Endodermal cell (in vitro differentiated cells): ENCODE measurements at regions not wholly inside any gene's neighbourhood (a gene's known extent, or its start where the extent isn't known, plus 50 kb on each side); places are given as distances from the start of the nearest gene placed in this dataset.
"Not testable (repeated sequence)": the region's sequence is repeated elsewhere in the genome, so short reads cannot be mapped to it uniquely, and the experiment has no call there.

Source experiments
- DNase-seq: peaks from one replicate; pipeline ENCODE4 v3.0.0-alpha.2; 2017
- H3K27ac ChIP-seq: 2 replicates; pipeline ENCODE4 v1.5.1; 2013; ENCODE audit warnings: mild to moderate bottlenecking, low read depth, low read length, moderate library complexity
- H3K27me3 ChIP-seq: 2 replicates; pipeline ENCODE4 v1.6.1; 2013; ENCODE audit warnings: mild to moderate bottlenecking, low read length, moderate library complexity; ENCODE audit not compliant: insufficient read depth, control insufficient read depth, poor library complexity, severe bottlenecking
- H3K36me3 ChIP-seq: 2 replicates; pipeline ENCODE4 v1.7.0; 2013; ENCODE audit warnings: mild to moderate bottlenecking, low read length, moderate library complexity; ENCODE audit not compliant: control insufficient read depth, insufficient read depth
- H3K4me1 ChIP-seq: one replicate; pipeline ENCODE4 v1.7.0; 2013; ENCODE audit warnings: low read length; ENCODE audit not compliant: control insufficient read depth, insufficient read depth
- H3K4me3 ChIP-seq: 2 replicates; pipeline ENCODE4 v1.5.1; 2013; ENCODE audit warnings: mild to moderate bottlenecking, low read length, moderate library complexity
- H3K9ac ChIP-seq: 2 replicates; pipeline ENCODE4 v1.6.1; 2013; ENCODE audit warnings: mild to moderate bottlenecking, low read length, moderate library complexity; ENCODE audit not compliant: poor library complexity, severe bottlenecking; ENCODE audit errors: extremely low read depth
- H3K9me3 ChIP-seq: 2 replicates; pipeline ENCODE4 v1.6.1; 2013; ENCODE audit warnings: mild to moderate bottlenecking, low read length, moderate library complexity; ENCODE audit not compliant: control insufficient read depth
- H3K27ac Mint-ChIP-seq: 2 replicates; pipeline ENCODE4 v1.8.0; 2020; ENCODE audit warnings: mixed read lengths
- H3K27me3 Mint-ChIP-seq: 2 replicates; pipeline ENCODE4 v1.8.0; 2021; ENCODE audit warnings: mild to moderate bottlenecking, mixed read lengths; ENCODE audit not compliant: insufficient read depth
- H3K36me3 Mint-ChIP-seq: 2 replicates; pipeline ENCODE4 v1.8.0; 2020; ENCODE audit warnings: low read depth, mixed read lengths
- H3K4me1 Mint-ChIP-seq: 2 replicates; pipeline ENCODE4 v1.8.0; 2020; ENCODE audit warnings: mixed read lengths
- H3K4me3 Mint-ChIP-seq: 2 replicates; pipeline ENCODE4 v1.8.0; 2020; ENCODE audit warnings: mild to moderate bottlenecking, moderate library complexity, mixed read lengths
- H3K9me3 Mint-ChIP-seq: 2 replicates; pipeline ENCODE4 v1.8.0; 2020; ENCODE audit warnings: mild to moderate bottlenecking, mixed read lengths
- CTCF ChIP-seq: fragments of 200-600 bp; sonication (generic); conservative IDR thresholded peaks from 2 replicates; pipeline ENCODE4 v1.5.0; 2021; ENCODE audit warnings: antibody characterized with exemption, mild to moderate bottlenecking
- WGBS, 2 experiments: methylation state at CpG; one replicate each; pipeline versions ENCODE4 v1.1.5 to v1.1.7; 2013; ENCODE audit warnings: missing lambda C conversion rate in 2 of 2, mixed read lengths in 1 of 2; ENCODE audit not compliant: insufficient coverage in 1 of 2, insufficient read length in 1 of 2; 5-methylcytosine and 5-hydroxymethylcytosine counted together

GRCh38 chr14:48193893-48194292, 518.5 kb upstream of the MDGA2 start:
- H3K9ac ChIP-seq = no peak overlapping the region
- no peaks in the 10 kb centered on the region for H3K4me1 ChIP-seq
- H3K36me3 Mint-ChIP-seq = no peaks in the 10 kb centered on the region
- no peak overlapping the region for H3K4me3 ChIP-seq
- no peak overlapping the region for H3K27ac ChIP-seq
- H3K9me3 ChIP-seq = no peaks in the 10 kb centered on the region
- peaks cover 4% of the 10 kb centered on the region for H3K9me3 Mint-ChIP-seq
- H3K27me3 ChIP-seq = no peaks in the 10 kb centered on the region
- no peaks in the 10 kb centered on the region for H3K36me3 ChIP-seq
- H3K4me3 Mint-ChIP-seq = no peak overlapping the region
- no peak for TF ChIP-seq CTCF
- 95 to 98% methylated on average over 12 to 13 of the region's 13 CpGs for WGBS, 2 experiments
- no peak overlapping the region for H3K27ac Mint-ChIP-seq
- no peak for DNase-seq
- no peaks in the 10 kb centered on the region for H3K27me3 Mint-ChIP-seq
- H3K4me1 Mint-ChIP-seq = no peaks in the 10 kb centered on the region

DNA sequence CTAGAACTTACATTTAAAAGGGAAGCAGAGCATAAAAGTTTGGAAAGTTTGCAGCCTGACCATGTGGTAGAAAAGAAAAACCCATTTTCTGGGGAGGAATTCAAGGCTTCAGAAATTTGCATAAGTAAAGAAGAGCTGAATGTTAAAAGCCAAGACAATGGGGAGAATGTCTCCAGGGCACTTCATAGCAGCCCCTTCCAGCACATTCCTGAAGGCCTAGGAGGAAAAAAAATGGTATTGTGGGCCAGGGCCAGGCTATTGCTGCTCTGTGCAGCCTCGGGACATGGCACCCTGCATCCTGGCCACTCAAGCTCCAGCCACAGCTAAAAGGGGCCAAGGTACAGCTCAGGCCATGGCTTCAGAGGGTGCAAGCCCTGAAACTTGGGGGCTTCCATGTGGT, 474.2 kb upstream of the MDGA2 start:
- peaks cover 14% of the 10 kb centered on the region for H3K9me3 ChIP-seq
- not testable (repeated sequence) for H3K27ac Mint-ChIP-seq

DNA sequence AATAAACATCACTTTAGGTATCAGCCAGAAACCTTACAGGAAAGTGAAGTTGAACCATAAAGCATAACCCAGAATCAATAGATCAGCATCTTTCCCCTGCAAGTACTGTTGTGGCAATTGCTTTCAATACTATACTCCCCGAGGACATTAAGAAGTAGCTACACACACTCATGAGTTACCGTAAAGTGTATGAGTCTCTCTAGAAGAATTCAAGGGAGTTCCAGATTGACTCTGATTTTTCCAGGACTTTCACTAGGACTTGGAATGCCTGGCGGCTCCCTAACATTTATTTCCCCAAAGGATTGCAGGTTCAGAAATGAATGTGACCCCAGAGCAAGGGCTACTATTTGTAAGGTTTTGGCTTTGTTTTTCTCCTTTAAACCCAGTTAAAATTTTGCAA, 465.4 kb upstream of the MDGA2 start:
- no peak for TF ChIP-seq CTCF
- no peaks in the 10 kb centered on the region for H3K9me3 Mint-ChIP-seq
- H3K4me1 ChIP-seq = peaks cover 4% of the 10 kb centered on the region
- H3K9me3 ChIP-seq = no peaks in the 10 kb centered on the region
- peaks cover 21% of the 10 kb centered on the region for H3K4me1 Mint-ChIP-seq
- no peak overlapping the region for H3K27ac Mint-ChIP-seq
- no peaks in the 10 kb centered on the region for H3K36me3 ChIP-seq
- H3K36me3 Mint-ChIP-seq = no peaks in the 10 kb centered on the region
- no peaks in the 10 kb centered on the region for H3K27me3 Mint-ChIP-seq
- no peak for DNase-seq
- WGBS, 2 experiments = 88 to 90% methylated on average over 2 to 3 of the region's 3 CpGs
- no peak overlapping the region for H3K4me3 ChIP-seq
- H3K9ac ChIP-seq = no peak overlapping the region
- no peak overlapping the region for H3K4me3 Mint-ChIP-seq
- H3K27me3 ChIP-seq = no peaks in the 10 kb centered on the region
- H3K27ac ChIP-seq = no peak overlapping the region

More for the DNA sequence above, 474.2 kb upstream of the MDGA2 start:
- peaks cover 21% of the 10 kb centered on the region for H3K9me3 Mint-ChIP-seq
- peak overlapping the region; percentile 48 for H3K4me3 ChIP-seq
- DNase-seq, H3K4me1 ChIP-seq, H3K36me3 ChIP-seq, H3K9ac ChIP-seq, H3K27me3 ChIP-seq, H3K36me3 Mint-ChIP-seq, H3K27ac ChIP-seq, H3K27me3 Mint-ChIP-seq, H3K4me3 Mint-ChIP-seq: not testable (repeated sequence)
- 93% methylated on average over 1 of the region's 1 CpG; no CpG with 5 or more reads in 1 of the 2 experiments for WGBS, 2 experiments
- peaks cover 11% of the 10 kb centered on the region for H3K4me1 Mint-ChIP-seq

DNA sequence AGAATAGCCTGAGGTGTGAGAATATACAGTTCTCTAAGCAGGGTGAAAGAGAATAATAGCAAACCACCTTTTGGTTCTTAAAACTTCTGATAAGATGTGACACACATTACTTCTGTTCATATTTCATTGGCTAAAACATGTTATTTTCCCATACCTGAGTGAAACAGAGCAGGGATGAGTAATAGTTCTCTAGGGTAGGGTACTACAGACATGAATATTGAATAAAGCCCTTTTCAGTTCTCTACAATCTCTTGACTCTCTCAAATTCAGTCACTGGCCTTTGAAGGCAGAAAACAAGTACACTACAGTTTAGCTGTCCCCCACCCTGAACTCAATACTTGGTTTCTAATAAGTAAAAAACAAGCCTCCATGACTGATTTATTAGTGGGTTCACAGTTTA, 454.1 kb upstream of the MDGA2 start:
- no peaks in the 10 kb centered on the region for H3K27me3 ChIP-seq
- Mint-ChIP-seq H3K4me1 (peaks cover 18% of the 10 kb centered on the region), H3K4me3 (no peak overlapping the region), H3K27ac (no peak overlapping the region), H3K36me3 (no peaks in the 10 kb centered on the region), H3K9me3 (no peaks in the 10 kb centered on the region), H3K27me3 (no peaks in the 10 kb centered on the region)
- H3K9me3 ChIP-seq = no peaks in the 10 kb centered on the region
- H3K4me3 ChIP-seq = no peak overlapping the region
- peaks cover 5% of the 10 kb centered on the region for H3K4me1 ChIP-seq
- no peak overlapping the region for H3K9ac ChIP-seq
- H3K36me3 ChIP-seq = no peaks in the 10 kb centered on the region
- TF ChIP-seq CTCF = no peak
- no peak for DNase-seq
- H3K27ac ChIP-seq = no peak overlapping the region
